M059J (cell line): ENCODE measurements at regions not wholly inside any gene's neighbourhood (a gene's known extent, or its start where the extent isn't known, plus 50 kb on each side); places are given as distances from the start of the nearest gene placed in this dataset.
"Not testable (repeated sequence)": the region's sequence is repeated elsewhere in the genome, so short reads cannot be mapped to it uniquely, and the experiment has no call there.

Experiments used
- DNase-seq: peaks from one replicate; pipeline ENCODE4 v3.0.0-alpha.2; 2012; ENCODE audit warnings: low read depth

DNA sequence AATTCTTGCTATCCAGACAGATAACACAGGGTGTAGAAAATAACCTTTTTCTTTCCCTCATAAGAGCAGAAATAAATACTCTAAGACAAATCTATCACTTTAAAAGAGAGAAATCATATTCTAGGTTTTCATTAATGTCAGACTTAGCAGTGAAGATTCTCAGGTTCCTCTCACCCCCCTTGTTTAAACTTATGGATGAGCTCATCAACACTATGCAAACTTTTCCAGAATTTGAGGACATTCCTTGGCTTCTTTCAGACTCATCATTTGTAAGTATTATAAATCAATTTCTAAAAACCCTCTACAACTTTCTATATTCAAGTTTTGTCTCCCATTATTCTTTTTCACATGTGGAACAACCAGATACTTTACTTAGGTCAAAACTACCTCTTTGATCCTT, 374.9 kb upstream of the TRPC7 start:
- no peak for DNase-seq

DNA sequence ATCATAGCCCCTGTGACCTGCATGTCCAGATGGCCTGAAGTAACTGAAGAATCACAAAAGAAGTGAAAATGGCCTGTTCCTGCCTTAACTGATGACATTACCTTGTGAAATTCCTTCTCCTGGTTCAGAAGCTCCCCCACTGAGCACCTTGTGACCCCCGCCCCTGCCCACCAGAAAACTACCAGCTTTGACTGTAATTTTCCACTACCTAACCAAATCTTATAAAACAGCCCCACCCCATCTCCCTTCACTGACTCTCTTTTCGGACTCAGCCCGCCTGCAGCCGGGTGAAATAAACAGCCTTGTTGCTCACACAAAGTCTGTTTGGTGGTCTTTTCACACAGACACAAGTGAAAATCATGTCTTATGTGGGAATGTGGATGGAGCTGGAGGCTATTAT, 373.9 kb upstream of the TRPC7 start:
- not testable (repeated sequence) for DNase-seq

DNA sequence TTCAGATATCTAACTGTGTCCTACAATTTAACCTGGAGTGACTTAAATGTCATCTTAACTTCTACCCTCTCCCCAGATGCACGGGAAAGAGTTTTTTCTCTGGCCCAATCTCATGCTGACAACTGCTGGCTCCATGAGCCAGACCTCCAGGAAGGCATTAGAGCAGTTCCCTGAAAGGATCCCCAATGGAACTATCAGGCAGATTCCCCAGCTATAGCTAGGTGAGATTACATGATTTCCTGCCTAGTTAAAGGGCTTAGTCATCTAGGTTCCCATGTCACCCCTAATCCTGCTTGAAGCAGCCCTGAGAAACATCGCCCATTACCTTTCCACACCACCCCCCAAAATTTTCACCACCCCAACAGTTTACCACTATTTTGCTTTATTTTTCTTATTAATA, 373.5 kb upstream of the TRPC7 start:
- DNase-seq = peak; percentile 25

DNA sequence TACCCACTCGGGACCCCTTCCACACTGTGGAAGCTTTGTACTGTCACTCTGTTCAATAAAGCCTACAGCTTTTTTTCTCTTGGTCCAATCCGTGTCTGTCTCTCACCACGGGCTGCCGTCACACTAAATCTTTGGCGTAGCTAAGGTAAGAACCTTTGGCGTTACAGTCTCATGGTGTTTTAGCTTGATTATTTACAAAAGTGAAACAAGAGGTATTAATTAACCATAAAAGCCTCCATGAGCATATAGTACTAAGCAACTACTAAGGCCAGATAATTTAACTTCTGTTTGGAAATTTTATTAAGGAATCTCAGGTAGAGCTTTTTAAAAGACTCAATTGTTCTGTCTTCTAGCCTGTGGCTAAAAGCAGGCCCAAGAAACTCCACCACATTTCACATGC, 370.7 kb upstream of the TRPC7 start:
- DNase-seq = no peak

DNA sequence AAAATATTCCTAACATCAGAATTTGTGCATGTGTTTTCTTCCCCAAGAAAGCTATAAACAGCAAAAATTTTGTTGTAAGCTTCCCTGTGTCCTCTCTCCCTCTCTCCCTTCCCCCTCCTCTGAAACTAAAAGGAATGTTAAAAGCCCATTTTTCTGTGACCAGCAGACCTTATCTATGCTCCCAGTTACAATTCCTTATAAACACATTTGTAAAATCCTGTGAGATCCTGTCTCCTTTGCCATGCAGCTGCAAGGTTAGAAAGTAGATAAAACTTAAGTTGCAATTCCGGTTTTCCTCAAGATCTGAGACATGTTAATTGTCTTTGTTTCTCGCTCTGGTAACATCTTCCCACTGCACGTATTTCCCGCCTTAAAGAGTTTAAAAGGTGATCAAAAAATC, 370.3 kb upstream of the TRPC7 start:
- not testable (repeated sequence) for DNase-seq

DNA sequence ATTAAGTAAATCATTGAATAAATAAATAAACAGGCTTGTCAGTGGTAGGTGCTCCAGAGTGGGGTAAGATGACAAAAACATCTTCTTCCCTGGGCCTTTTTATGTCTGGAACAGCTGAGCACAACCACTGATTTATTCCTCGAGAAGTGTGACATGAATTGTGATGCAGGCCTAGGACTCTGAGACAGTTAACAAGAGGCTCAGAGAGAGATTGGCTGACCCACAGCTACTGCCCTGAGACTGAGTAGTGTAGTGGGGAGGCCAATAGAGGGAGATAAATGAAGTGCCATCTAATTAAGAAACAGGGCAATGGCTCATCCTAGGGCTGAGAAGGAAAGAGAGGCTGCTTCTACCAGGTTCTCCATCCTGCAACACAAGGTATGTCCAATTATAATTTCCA, 369.3 kb upstream of the TRPC7 start:
- no peak for DNase-seq

DNA sequence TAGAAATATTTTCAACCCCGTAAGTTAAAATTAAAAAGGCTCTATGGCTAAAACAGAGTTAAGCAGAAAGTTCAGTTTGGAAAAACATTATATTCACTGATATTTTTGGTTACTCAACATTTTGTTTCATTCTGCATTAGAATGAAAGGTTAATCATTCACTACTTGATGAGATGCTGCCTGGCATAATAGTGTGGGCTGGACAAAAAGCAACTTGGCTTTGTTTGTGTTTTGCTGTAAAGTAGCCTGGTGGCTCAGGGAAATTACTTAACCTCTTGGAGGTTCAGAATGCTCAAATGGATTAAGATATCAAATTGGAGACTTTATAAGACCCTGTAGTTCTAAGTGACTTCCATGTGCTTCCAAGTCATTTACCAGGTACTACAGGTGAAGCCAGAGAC, 367.4 kb upstream of the TRPC7 start:
- DNase-seq = no peak

DNA sequence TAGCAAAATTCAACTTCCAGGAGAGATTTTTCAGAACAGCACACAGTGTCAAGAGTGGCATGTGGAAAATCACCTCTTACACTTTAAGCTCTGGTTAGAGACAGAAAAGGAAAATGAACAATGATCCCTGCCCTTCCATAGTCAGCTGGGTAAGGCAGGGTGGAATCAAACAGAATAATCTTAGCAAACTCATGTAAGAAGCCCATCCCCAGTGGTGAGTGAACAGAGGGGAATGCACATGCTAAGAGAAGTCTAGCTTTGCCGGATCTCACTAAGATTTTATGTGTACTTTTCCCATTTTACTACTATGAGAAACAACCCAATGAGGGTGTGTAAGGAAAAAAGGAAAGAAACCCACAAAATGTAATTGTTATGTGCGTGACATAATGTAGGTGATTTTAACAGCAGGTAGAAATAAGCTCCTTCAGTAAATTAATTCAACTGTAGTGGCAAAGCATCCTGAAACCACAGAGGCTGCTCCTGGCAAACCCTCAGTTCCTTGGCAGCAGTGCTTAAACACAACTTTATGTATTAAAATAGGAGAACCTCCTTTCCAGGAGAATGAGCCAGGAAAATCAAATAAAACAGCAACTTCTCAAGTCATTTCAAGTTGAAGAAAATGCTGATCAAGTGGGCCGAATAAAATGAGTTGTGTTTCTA, 366.0 kb upstream of the TRPC7 start:
- peak; percentile 72 for DNase-seq

DNA sequence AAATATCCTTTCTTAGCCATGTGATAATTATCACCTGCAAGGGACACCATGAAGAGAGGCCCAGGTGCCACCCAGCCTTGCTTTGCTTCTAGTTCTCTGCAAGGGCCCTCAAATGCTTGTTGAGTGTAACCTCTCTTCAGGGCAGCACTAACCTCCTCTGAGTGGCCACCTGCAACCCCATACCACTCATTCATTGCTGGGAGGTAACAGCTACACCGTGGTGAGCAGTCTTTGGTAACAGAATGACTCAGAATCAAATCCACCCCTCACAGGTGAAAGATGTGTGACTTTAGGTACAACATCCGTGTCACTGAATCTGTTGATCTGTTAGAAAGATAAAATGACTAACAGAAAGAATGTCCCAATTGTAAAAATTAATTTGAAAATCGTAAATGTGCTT, 365.1 kb upstream of the TRPC7 start:
- DNase-seq = peak; percentile 56

DNA sequence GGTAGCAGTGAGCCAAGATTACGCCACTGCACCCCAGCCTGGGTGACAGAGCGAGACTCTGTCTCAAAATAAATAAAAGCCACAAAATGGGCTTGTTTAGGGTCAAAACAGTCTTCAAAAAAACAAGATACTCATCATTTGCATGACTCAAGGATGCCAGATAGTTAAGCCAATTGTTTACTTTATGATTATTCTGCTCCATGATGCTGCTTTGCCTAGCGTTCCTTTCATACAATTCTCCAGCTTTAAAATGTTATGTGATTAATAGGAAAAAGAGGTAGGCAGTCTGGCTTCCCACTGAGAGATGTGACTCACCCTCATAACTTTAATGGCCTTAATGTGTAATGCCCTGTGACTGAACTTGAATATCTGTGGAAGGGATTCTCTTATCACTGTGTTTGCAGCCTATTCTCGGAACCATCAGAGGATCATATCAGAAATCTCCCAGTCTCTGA, 364.6 kb upstream of the TRPC7 start:
- peak; percentile 98 for DNase-seq

DNA sequence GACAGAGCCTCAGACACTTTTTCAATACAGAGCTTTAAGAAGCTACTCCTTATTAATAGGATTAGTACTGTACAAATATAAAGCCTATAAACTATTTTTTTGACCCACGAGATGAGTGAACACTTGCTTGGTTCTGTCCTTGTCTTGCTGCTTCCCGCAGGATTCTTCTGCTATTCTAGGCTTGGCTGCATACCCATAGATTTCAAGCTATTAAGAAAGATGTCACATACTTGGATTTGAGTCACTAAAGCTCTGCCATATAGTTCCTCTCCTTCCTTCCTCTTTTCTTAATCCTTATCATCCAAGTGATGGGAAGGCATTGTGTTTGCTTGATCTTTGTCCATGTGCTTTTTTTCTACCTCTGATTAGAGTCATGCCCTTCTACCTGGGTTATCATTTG, 361.2 kb upstream of the TRPC7 start:
- no peak for DNase-seq

DNA sequence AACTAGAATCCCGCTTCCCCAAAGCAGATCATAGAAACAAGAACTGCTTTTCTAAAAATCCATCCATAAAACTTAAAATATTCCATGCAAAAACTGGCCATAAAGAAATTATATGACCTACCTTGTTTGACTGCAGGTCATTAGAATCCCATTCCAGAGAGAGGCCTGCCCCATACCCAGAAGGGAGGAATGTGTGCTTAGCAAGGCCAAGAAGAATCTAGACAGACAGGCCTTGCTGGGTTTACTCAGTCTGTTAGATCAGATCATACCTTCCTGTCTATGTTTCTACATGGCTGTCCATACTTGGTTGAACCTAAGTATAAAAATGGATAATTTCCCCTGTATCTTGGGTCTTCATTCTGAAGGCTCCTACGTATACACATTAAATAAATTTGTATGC, 358.8 kb upstream of the TRPC7 start:
- no peak for DNase-seq

DNA sequence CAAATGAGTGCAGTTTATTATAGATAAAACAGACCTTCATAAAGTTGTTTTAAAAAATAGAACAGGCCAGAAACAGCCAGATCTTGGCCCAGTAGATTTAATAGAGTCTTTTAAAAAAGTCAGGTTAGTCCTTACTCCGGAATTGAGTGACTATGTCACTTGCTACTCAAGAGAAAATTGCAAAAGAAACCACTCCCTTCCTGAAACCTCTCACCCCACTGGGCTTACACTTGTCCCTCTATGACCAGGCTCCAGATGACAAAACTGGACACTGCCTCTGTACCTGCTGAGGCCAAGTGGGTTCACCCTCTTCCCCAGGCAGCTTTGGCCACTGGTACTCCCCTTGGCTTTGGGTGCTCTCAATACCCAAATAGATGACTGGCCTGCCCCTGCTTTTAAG, 357.2 kb upstream of the TRPC7 start:
- no peak for DNase-seq

DNA sequence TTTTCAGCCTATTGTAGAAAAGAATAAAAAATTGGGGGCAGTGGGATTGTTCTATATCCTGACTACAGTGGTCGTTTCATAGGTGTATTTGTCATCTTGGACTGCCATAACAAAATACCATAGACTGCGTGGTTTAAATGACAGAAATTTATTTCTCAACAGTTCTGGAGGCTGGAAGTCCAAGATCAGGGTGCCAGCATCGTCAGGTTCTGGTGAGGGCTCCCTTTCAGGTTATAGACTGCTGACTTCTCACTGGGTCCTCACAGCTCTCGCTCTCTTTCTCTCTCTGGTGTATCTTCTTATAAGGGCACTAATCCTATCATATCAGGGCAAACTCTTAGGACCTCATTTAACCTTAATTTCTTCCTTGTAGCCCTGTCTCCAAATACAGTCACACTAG, 356.7 kb upstream of the TRPC7 start:
- no peak for DNase-seq

DNA sequence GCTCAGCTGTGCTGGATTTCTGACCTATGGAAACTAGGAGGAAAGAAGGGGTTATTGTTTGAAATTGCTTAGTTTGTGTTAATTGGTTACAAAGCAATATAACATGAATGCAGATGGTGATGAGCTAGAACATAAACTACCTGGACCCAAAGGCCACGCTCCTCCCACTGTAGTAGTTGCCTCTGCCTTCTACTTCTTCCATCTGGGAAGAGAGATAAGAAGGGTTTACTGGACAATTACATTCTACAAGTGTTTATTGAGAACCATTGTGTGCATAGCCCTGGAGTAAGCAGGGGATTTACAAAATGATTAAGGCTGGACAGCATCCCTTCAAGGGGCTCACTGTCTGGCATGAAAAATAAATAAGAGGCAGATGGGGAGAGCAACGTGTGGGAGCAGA, 355.3 kb upstream of the TRPC7 start:
- no peak for DNase-seq

DNA sequence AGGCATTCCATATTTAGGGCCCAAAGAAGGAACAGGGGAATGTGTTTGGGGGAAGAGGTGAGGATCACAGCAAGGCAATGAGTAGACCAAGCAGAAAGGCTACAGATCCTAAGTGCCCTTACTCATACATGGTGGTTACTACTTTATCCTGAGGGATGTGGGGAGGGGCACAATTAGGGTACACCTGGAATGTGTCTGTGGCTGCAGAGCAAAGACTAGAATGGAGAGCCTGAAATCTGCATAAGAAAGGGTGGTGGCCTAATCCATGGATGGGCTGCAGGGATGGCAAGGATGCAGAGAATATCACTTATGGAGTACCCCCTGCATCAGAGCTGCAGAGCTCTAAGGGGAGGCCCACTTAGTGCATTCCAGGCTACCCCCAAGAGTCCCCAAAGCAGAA, 352.6 kb upstream of the TRPC7 start:
- no peak for DNase-seq

DNA sequence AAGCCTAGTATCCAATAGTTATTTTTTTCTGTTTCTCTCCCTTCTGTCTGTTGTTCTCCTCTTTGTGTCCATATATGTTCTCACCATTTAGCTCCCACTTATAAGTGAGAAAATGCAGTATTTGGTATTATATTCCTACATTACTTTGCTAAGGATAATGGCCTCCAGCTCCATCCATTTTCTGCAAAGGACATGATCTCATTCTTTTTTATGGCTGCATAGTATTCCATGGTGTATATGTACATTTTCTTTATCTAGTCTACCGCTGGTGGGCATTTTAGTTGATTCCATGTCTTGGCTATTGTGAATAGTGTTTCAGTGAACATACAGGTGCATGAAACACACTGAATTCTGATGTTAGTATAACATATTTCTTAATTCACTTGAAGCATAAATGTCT, 348.9 kb upstream of the TRPC7 start:
- DNase-seq = no peak

DNA sequence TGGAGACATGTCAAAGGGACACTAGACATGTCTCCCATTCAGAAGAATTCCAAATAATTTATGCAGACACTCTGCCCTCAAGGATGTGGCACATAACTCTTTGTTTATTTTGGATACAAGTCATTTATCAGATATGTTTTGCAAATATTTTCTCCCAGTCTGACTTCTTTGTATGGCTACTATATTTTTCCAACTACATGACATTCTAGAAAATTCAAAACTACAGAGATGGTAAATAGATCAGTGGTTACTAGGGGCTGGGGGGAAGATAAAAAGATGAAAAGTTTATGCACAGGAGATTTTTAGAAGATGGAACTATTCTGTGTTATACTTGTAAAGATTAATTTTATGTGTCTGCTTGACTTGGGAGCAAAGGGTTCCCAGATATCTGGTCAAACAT, 347.3 kb upstream of the TRPC7 start:
- DNase-seq = no peak

DNA sequence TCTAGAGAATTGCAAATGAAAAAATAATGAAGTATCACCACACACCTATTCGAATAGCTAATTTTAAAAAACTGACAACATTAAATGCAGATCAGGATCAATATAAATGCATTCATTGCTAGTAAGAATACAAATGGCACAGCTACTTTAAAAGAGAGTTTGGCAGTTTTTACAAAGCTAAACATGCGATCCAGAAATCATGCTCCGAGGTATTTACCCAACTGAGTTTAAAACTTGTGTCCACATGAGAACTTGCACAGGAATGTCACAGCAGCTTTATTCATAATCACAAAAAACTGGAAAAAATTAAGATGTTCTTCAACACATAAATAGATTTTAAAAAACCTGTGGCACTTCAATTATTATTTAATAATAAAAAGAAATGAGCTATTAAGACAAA, 345.5 kb upstream of the TRPC7 start:
- no peak for DNase-seq

DNA sequence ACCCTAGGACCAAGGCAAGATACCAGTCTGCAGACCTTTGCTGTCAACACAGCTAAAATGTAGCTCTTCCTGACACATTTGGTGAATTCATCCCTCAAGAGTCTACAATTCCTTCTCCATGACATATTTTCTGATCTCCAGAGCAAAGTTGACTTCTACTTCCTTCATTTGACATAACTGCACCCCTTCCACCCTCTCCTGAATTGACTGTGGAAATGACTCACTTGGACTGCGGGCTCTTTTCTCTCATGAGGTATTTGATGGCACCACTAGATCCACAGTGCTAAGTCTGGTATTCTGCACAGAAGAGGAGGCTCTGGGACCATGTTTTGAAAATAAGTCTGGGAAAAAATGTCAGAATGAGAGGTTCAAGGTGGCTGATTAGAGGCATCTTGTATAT, 338.4 kb upstream of the TRPC7 start:
- DNase-seq = peak; percentile 65

DNA sequence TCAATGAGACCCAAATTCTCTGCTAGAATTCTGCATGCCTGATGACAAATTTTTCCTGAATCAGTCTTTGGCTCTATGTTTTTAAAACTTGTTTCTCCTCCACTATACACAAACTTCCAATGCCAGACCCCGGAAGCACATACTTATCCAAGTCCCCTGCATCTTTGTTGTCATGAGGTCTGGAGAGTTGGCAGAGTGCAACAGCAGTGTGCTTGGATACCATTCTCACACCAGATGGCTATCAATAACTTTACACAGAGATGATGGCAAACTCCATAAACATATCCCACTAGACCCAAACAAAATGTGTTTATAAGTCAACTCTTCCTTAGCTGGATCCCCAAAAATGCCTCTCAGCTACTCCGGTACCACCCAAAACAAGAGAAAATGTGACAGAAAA, 337.7 kb upstream of the TRPC7 start:
- no peak for DNase-seq

DNA sequence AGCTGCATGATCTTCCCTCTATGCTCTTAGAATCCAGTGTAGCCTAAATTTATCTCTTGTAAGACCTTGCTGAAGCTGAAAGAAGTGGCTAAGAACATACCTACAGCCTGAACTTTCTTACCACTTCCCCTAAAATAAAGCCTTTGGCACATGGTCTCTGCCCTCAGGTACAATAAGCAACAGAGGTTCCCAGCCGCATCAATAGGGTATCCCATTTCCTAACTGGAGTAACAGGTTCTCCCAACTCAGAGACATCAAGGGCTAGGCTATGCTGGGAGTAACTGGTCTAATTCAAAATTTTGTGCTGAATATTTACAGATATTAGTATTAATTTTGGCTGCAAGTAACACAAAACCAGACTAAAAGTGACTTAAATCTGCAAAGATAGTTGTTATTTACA, 335.8 kb upstream of the TRPC7 start:
- no peak for DNase-seq

DNA sequence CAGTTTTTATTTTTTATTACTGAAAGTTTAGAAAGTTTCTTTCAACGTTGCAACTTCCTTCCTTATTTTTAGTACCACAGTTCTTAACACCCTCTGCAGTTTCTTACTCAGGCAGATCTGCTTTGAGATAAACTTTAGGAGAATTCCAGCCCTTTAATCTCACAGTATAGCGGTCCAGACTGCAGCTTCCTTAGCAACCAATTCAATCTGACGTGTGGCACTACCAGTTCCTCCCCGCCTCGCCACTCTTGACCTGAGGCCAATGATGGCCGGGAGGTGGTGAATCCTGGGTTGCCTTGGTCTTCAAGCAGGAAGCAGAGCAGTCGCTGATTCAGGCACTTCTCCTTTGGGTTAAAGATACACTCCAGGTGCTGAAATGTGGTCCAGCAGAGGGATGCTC, 334.3 kb upstream of the TRPC7 start:
- DNase-seq = peak; percentile 68

DNA sequence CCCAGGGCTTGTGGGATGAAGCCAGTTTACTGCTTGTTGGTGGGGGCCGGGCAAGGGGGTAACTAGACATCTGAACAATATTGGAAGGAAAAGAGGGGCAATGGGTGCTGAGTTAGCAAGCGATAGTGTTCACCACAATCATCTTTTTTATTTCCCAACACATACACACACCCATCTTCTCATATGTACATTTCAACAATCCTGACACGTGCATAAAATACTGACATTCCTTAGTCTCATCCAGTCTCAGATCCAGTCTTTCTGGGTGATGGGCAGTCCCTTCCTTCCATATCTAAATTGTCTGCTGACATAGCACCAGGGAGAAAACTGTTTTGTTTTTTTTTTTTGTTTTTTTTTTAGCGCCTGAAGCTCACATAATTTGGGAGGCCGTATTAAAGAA, 333.6 kb upstream of the TRPC7 start:
- no peak for DNase-seq

DNA sequence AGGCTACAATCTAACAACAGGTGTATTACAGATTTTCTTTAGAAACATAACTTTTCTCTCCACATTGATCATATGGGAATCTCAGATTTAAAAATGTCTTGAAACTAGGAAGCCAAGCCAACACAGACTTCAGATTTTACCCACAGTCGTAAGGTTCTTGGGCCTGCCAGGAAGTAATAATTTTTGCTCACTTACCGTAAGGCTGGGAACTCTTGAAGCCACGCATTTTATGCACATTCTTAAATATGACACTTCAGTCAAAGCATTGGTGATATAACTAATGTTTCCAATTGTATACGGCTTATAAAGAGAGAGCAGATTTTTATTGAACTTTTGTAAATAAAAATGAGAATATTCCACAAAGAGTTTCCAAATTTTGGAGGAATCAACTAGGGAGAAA, 328.9 kb upstream of the TRPC7 start:
- no peak for DNase-seq
